Loucy (cell line): ENCODE measurements at regions not wholly inside any gene's neighbourhood (a gene's known extent, or its start where the extent isn't known, plus 50 kb on each side); places are given as distances from the start of the nearest gene placed in this dataset.

Source experiments
- H2AFZ ChIP-seq: fragments of 200-600 bp; sonication (generic); 2 replicates; pipeline ENCODE4 v1.6.0; 2016; ENCODE audit warnings: antibody characterized with exemption, mild to moderate bottlenecking, low read length, moderate library complexity
- H3F3A ChIP-seq: fragments of 200-600 bp; 2 replicates; pipeline ENCODE4 v1.6.0; 2016; ENCODE audit warnings: antibody characterized with exemption, low read depth, mild to moderate bottlenecking
- H3K27me3 ChIP-seq: fragments of 200-600 bp; sonication (generic); 2 replicates; pipeline ENCODE4 v1.6.1; 2014; ENCODE audit warnings: low read length, mild to moderate bottlenecking; ENCODE audit not compliant: insufficient read depth, poor library complexity, severe bottlenecking
- H3K36me3 ChIP-seq: fragments of 200-600 bp; sonication (generic); 2 replicates; pipeline ENCODE4 v1.6.1; 2016; ENCODE audit warnings: low read length; ENCODE audit not compliant: insufficient read depth
- H3K4me1 ChIP-seq: fragments of 200-600 bp; sonication (generic); 2 replicates; pipeline ENCODE4 v1.5.1; 2014; ENCODE audit warnings: low read length, mild to moderate bottlenecking; ENCODE audit not compliant: insufficient read depth, poor library complexity, severe bottlenecking
- H3K4me2 ChIP-seq: fragments of 200-600 bp; sonication (generic); 2 replicates; pipeline ENCODE4 v1.6.0; 2014; ENCODE audit warnings: antibody characterized with exemption, low read length, low read depth, mild to moderate bottlenecking; ENCODE audit not compliant: poor library complexity, severe bottlenecking
- H3K4me3 ChIP-seq: fragments of 200-600 bp; sonication (generic); 2 replicates; pipeline ENCODE4 v1.5.1; 2014; ENCODE audit warnings: low read length, mild to moderate bottlenecking, mixed read lengths; ENCODE audit not compliant: poor library complexity, severe bottlenecking
- H3K79me2 ChIP-seq: fragments of 200-600 bp; sonication (generic); 2 replicates; pipeline ENCODE4 v1.6.1; 2014; ENCODE audit warnings: low read length; ENCODE audit not compliant: insufficient read depth
- H3K9ac ChIP-seq: fragments of 200-600 bp; sonication (generic); 2 replicates; pipeline ENCODE4 v1.6.0; 2014; ENCODE audit warnings: mild to moderate bottlenecking, low read depth, low read length, moderate library complexity; ENCODE audit not compliant: poor library complexity, severe bottlenecking
- H3K9me2 ChIP-seq: fragments of 200-600 bp; sonication (generic); replicated peaks from 2 replicates; pipeline ENCODE4 v1.6.1; 2016; ENCODE audit warnings: low read depth, low read length, mixed read lengths
- H3K9me3 ChIP-seq: fragments of 200-600 bp; sonication (generic); 2 replicates; pipeline ENCODE4 v1.6.1; 2014; ENCODE audit warnings: mild to moderate bottlenecking, antibody characterized with exemption, low read length, low read depth; ENCODE audit not compliant: insufficient read depth
- H4K20me1 ChIP-seq: fragments of 200-600 bp; sonication (generic); 2 replicates; pipeline ENCODE4 v1.6.0; 2014; ENCODE audit warnings: antibody characterized with exemption, low read length, mild to moderate bottlenecking; ENCODE audit not compliant: insufficient read depth, poor library complexity, severe bottlenecking
- EZH2phosphoT487 ChIP-seq: fragments of 200-600 bp; IDR thresholded peaks from 2 replicates; pipeline ENCODE4 v1.6.1; 2018; ENCODE audit warnings: antibody characterized with exemption, mild to moderate bottlenecking, moderate library complexity, borderline replicate concordance
- TF ChIP-seq, protein P1 (sequence below): fragments of 200-600 bp; sonication (generic); conservative IDR thresholded peaks from 2 replicates; pipeline ENCODE4 v1.5.1; 2014; ENCODE audit warnings: mild to moderate bottlenecking, antibody characterized with exemption, low read length

DNA sequence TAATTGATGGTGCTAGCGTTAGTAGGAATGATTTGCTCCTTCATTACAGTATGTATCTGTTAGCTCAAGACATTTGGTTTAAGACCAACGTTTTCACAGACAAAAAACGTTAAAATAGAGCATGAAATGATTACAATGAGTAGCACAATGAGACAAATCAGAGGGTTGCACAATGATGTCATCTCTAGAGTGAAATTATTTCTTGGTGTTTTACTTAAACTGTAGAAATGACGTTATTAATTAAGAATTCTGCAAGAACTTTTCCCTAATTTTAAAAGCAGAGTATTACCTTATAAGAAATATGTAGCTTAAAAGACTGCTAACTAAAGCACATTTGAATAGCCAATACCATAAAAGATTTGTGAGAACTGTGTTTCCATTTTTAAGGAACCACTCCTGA is 373.4 kb upstream of the KIF2B start:
- H3F3A ChIP-seq = no peaks in the 10 kb centered on the region
- H2AFZ ChIP-seq = no peak overlapping the region
- no peaks in the 10 kb centered on the region for H4K20me1 ChIP-seq
- H3K9me3 ChIP-seq = no peaks in the 10 kb centered on the region
- H3K4me1 ChIP-seq = no peaks in the 10 kb centered on the region
- H3K9me2 ChIP-seq = no peaks in the 10 kb centered on the region
- no peaks in the 10 kb centered on the region for H3K27me3 ChIP-seq
- TF ChIP-seq, protein P1, sequence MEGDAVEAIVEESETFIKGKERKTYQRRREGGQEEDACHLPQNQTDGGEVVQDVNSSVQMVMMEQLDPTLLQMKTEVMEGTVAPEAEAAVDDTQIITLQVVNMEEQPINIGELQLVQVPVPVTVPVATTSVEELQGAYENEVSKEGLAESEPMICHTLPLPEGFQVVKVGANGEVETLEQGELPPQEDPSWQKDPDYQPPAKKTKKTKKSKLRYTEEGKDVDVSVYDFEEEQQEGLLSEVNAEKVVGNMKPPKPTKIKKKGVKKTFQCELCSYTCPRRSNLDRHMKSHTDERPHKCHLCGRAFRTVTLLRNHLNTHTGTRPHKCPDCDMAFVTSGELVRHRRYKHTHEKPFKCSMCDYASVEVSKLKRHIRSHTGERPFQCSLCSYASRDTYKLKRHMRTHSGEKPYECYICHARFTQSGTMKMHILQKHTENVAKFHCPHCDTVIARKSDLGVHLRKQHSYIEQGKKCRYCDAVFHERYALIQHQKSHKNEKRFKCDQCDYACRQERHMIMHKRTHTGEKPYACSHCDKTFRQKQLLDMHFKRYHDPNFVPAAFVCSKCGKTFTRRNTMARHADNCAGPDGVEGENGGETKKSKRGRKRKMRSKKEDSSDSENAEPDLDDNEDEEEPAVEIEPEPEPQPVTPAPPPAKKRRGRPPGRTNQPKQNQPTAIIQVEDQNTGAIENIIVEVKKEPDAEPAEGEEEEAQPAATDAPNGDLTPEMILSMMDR = no peak
- no peak for TF ChIP-seq EZH2phosphoT487
- H3K4me3 ChIP-seq = no peak overlapping the region
- no peak overlapping the region for H3K4me2 ChIP-seq
- no peak overlapping the region for H3K9ac ChIP-seq
- H3K36me3 ChIP-seq = no peaks in the 10 kb centered on the region
- H3K79me2 ChIP-seq = no peaks in the 10 kb centered on the region

DNA sequence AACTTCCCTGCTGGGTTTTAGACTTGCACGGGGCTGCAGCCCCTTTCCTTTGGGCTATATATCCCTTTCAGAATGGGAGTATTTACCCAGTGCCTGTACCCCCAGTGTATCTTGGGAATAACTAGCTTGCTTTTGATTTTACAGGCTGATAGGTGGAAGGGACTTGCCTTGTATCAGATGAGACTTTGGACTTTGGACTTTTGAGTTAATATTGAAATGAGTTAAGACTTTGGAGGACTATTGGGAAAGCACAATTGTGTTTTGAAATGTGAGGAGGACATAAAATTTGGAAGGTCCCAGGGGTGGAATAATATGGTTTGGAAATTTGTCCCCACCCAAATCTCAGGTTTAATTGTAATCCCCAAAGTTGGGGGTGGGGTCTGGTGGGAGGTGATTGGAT is 393.8 kb upstream of the KIF2B start:
- H3K4me3 ChIP-seq = no peak overlapping the region
- no peaks in the 10 kb centered on the region for H3K27me3 ChIP-seq
- TF ChIP-seq, protein P1 = no peak
- TF ChIP-seq EZH2phosphoT487 = no peak
- H3K4me1 ChIP-seq = no peaks in the 10 kb centered on the region
- no peak overlapping the region for H3K9ac ChIP-seq
- no peak overlapping the region for H2AFZ ChIP-seq
- no peaks in the 10 kb centered on the region for H3K9me3 ChIP-seq
- no peaks in the 10 kb centered on the region for H3K9me2 ChIP-seq
- no peaks in the 10 kb centered on the region for H4K20me1 ChIP-seq
- no peaks in the 10 kb centered on the region for H3K79me2 ChIP-seq
- H3F3A ChIP-seq = no peaks in the 10 kb centered on the region
- H3K36me3 ChIP-seq = no peaks in the 10 kb centered on the region
- no peak overlapping the region for H3K4me2 ChIP-seq

DNA sequence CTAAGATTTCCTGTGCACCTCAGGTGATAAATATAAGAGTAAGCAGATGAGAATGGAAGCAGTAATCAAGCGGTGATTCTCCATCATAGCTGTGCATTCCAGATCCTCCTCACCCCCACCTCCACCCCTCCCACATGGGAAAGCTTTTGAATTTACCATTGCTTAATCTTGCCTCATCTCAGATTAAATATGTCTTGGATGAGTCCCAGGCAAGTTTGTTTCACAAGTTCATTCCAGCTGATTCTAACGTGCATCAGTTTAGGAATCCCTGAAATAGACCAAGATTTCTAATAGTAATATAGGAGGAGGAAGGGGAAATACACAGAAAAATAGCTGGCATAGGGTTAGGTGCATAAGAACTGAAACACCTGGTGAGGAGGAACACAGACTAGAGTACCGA is 396.2 kb upstream of the KIF2B start:
- H3K9me3 ChIP-seq = no peaks in the 10 kb centered on the region
- H3K9ac ChIP-seq = no peak overlapping the region
- no peak overlapping the region for H3K4me3 ChIP-seq
- no peaks in the 10 kb centered on the region for H4K20me1 ChIP-seq
- TF ChIP-seq, protein P1 = no peak
- no peak for TF ChIP-seq EZH2phosphoT487
- H3K27me3 ChIP-seq = no peaks in the 10 kb centered on the region
- no peak overlapping the region for H3K4me2 ChIP-seq
- H3K36me3 ChIP-seq = no peaks in the 10 kb centered on the region
- H3K79me2 ChIP-seq = no peaks in the 10 kb centered on the region
- H3F3A ChIP-seq = no peaks in the 10 kb centered on the region
- no peak overlapping the region for H2AFZ ChIP-seq
- H3K9me2 ChIP-seq = no peaks in the 10 kb centered on the region
- no peaks in the 10 kb centered on the region for H3K4me1 ChIP-seq
